ENCODE measurements at regions not wholly inside any gene's neighbourhood (a gene's known extent, or its start where the extent isn't known, plus 50 kb on each side); places are given as distances from the start of the nearest gene placed in this dataset.

- 89% methylated on average over 2 of the region's 2 CpGs; no CpG with 5 or more reads in 1 of the 2 experiments for WGBS, 2 experiments (ENCODE audit: insufficient coverage in 1 of 2, insufficient read length in 1 of 2)
- Histone ChIP-seq H3K36me3 (ENCODE audit: control insufficient read depth, insufficient read depth, low read length) (no peaks in the 10 kb centered on the region), H3K9ac (ENCODE audit: extremely low read depth, low read length, poor library complexity, severe bottlenecking) (no peak overlapping the region), H3K27ac (ENCODE audit: low read depth, low read length) (no peak overlapping the region), H3K4me3 (ENCODE audit: low read length) (no peak overlapping the region), H3K9me3 (ENCODE audit: control insufficient read depth, low read length) (no peaks in the 10 kb centered on the region), H3K27me3 (ENCODE audit: control insufficient read depth, insufficient read depth, low read length, poor library complexity, severe bottlenecking) (no peaks in the 10 kb centered on the region), H3K4me1 (ENCODE audit: control insufficient read depth, insufficient read depth, low read length) (no peaks in the 10 kb centered on the region)
- Mint-ChIP-seq H3K4me3 (no peak overlapping the region), H3K4me1 (peaks cover 7% of the 10 kb centered on the region), H3K9me3 (no peaks in the 10 kb centered on the region), H3K27ac (no peak overlapping the region), H3K36me3 (ENCODE audit: low read depth) (no peaks in the 10 kb centered on the region), H3K27me3 (ENCODE audit: insufficient read depth) (no peaks in the 10 kb centered on the region)
- no peak for TF ChIP-seq CTCF (conservative IDR thresholded peaks at IDR 0.05)
- DNase-seq = no peak
Measured at GRCh38 chr1:81424816-81425215, 375.9 kb upstream of the ADGRL2 start.

DNA sequence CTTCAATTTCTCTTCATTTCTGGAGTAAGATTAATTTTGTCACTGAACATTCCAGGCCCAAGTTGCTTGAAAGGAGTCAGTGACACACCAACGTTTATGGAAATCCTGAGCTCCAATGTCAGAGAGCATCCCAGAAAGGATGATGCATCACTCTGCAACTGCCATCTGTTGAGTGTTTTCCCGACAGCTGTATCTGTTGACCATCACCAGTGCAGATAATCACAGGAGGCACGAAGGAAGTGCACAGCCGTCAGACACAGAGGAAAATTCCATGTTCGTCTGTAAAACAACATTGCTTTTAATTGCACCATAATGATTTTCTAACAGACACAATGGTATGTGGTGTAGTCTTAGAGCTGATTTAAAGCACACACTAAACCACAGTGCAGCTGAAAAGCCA, 376.7 kb upstream of the ADGRL2 start:
- no peaks in the 10 kb centered on the region for H3K36me3 ChIP-seq (ENCODE audit: control insufficient read depth, insufficient read depth, low read length)

GRCh38 chr1:81420760-81421159, 380.0 kb upstream of the ADGRL2 start:
- Mint-ChIP-seq H3K4me3 (no peak overlapping the region), H3K27me3 (ENCODE audit: insufficient read depth) (no peaks in the 10 kb centered on the region), H3K36me3 (ENCODE audit: low read depth) (no peaks in the 10 kb centered on the region), H3K27ac (no peak overlapping the region), H3K4me1 (no peaks in the 10 kb centered on the region), H3K9me3 (no peaks in the 10 kb centered on the region)
- H3K27ac ChIP-seq (ENCODE audit: low read depth, low read length) = no peak overlapping the region
- no peaks in the 10 kb centered on the region for H3K36me3 ChIP-seq (ENCODE audit: control insufficient read depth, insufficient read depth, low read length)
- no peak for DNase-seq
- H3K4me3 ChIP-seq (ENCODE audit: low read length) = no peak overlapping the region
- no peaks in the 10 kb centered on the region for H3K9me3 ChIP-seq (ENCODE audit: control insufficient read depth, low read length)
- no peak overlapping the region for H3K9ac ChIP-seq (ENCODE audit: extremely low read depth, low read length, poor library complexity, severe bottlenecking)
- no peaks in the 10 kb centered on the region for H3K27me3 ChIP-seq (ENCODE audit: control insufficient read depth, insufficient read depth, low read length, poor library complexity, severe bottlenecking)
- no peak for TF ChIP-seq CTCF (conservative IDR thresholded peaks at IDR 0.05)
- H3K4me1 ChIP-seq (ENCODE audit: control insufficient read depth, insufficient read depth, low read length) = no peaks in the 10 kb centered on the region
- WGBS, 2 experiments (ENCODE audit: insufficient coverage in 1 of 2, insufficient read length in 1 of 2) = 100% methylated on average over 2 of the region's 2 CpGs; no CpG with 5 or more reads in 1 of the 2 experiments

More for the DNA sequence above, 376.7 kb upstream of the ADGRL2 start:
- no peak overlapping the region for H3K27ac Mint-ChIP-seq
- H3K9me3 Mint-ChIP-seq = no peaks in the 10 kb centered on the region
- TF ChIP-seq CTCF (conservative IDR thresholded peaks at IDR 0.05) = no peak
- no peaks in the 10 kb centered on the region for H3K27me3 Mint-ChIP-seq (ENCODE audit: insufficient read depth)
- H3K4me3 Mint-ChIP-seq = no peak overlapping the region
- H3K4me1 Mint-ChIP-seq = peaks cover 6% of the 10 kb centered on the region
- H3K4me1 ChIP-seq (ENCODE audit: control insufficient read depth, insufficient read depth, low read length) = no peaks in the 10 kb centered on the region
- DNase-seq = no peak
- H3K36me3 Mint-ChIP-seq (ENCODE audit: low read depth) = no peaks in the 10 kb centered on the region
- WGBS, 2 experiments (ENCODE audit: insufficient coverage in 1 of 2, insufficient read length in 1 of 2) = 68 to 89% methylated on average over 4 to 5 of the region's 5 CpGs
- no peaks in the 10 kb centered on the region for H3K9me3 ChIP-seq (ENCODE audit: control insufficient read depth, low read length)
- no peak overlapping the region for H3K27ac ChIP-seq (ENCODE audit: low read depth, low read length)
- H3K4me3 ChIP-seq (ENCODE audit: low read length) = no peak overlapping the region
- no peak overlapping the region for H3K9ac ChIP-seq (ENCODE audit: extremely low read depth, low read length, poor library complexity, severe bottlenecking)
- H3K27me3 ChIP-seq (ENCODE audit: control insufficient read depth, insufficient read depth, low read length, poor library complexity, severe bottlenecking) = no peaks in the 10 kb centered on the region

Data from endodermal cell (in vitro differentiated cells).